SK-N-SH (cell line): ENCODE measurements at regions not wholly inside any gene's neighbourhood (a gene's known extent, or its start where the extent isn't known, plus 50 kb on each side); places are given as distances from the start of the nearest gene placed in this dataset.

ENCODE experiments used
- CTCF ChIA-PET: fragments of 300-600, 350-600 bp; formaldehyde crosslinking; extraction: SDS; loops from one replicate; lab custom pipeline; 2021; lab: Yijun Ruan, JAX
- POLR2A ChIA-PET: fragments of 350-600 bp; sonication (Branson Sonifier 250); formaldehyde crosslinking; extraction: SDS; loops from one replicate; lab custom pipeline; 2020; ENCODE audit warnings: antibody characterized with exemption, inconsistent platforms; lab: Yijun Ruan, JAX
- DNase-seq: peaks from one replicate; pipeline ENCODE4 v3.0.0; 2012
- H2AFZ ChIP-seq: fragments of 200-600 bp; sonication (generic); 2 replicates; pipeline ENCODE4 v1.8.1; 2016; ENCODE audit warnings: antibody characterized with exemption, mild to moderate bottlenecking, low read depth
- H3F3A ChIP-seq: fragments of 200-600 bp; sonication (generic); replicated peaks from 2 replicates; pipeline ENCODE3; 2016; ENCODE audit warnings: antibody characterized with exemption, mild to moderate bottlenecking; ENCODE audit not compliant: insufficient read depth
- H3K27ac ChIP-seq, 2 experiments: fragments of 200-500 bp in 1 of 2; fragments of 200-600 bp in 1 of 2; sonication (Bioruptor generic) in 1 of 2; sonication (generic), shearing (Covaris generic) in 1 of 2; 2 replicates each; pipeline versions ENCODE4 v1.5.1 to v1.6.1; 2014 to 2016; ENCODE audit warnings: low read depth in 2 of 2, inconsistent platforms in 1 of 2, low read length in 1 of 2, mild to moderate bottlenecking in 1 of 2, mixed read lengths in 1 of 2
- H3K27me3 ChIP-seq: fragments of 200-600 bp; sonication (generic), shearing (Covaris generic); 2 replicates; pipeline ENCODE4 v1.6.1; 2016; ENCODE audit warnings: mixed run types; ENCODE audit not compliant: insufficient read depth
- H3K36me3 ChIP-seq, 2 experiments: fragments of 200-500 bp in 1 of 2; fragments of 200-600 bp in 1 of 2; sonication (Bioruptor generic) in 1 of 2; sonication (generic) in 1 of 2; replicated peaks in 1 of 2; 2 replicates each; pipeline versions ENCODE3 to v1.5.1; 2014 to 2016; ENCODE audit warnings: low read length in 1 of 2, mild to moderate bottlenecking in 1 of 2; ENCODE audit not compliant: insufficient read depth in 2 of 2, control insufficient read depth in 1 of 2
- H3K4me1 ChIP-seq, 2 experiments: fragments of 200-500 bp in 1 of 2; fragments of 200-600 bp in 1 of 2; sonication (Bioruptor generic) in 1 of 2; sonication (generic), shearing (Covaris generic) in 1 of 2; 2 replicates each; pipeline versions ENCODE4 v1.5.1 to v1.6.1; 2014 to 2016; ENCODE audit warnings: low read depth in 1 of 2, low read length in 1 of 2, mixed run types in 1 of 2; ENCODE audit not compliant: insufficient read depth in 2 of 2, control insufficient read depth in 1 of 2
- H3K4me2 ChIP-seq: fragments of 200-600 bp; sonication (generic), shearing (Covaris generic); 2 replicates; pipeline ENCODE4 v1.6.1; 2017; ENCODE audit warnings: mixed run types
- H3K4me3 ChIP-seq, 2 experiments: fragments of 200-500 bp in 1 of 2; fragments of 200-600 bp in 1 of 2; sonication (Bioruptor generic) in 1 of 2; sonication (generic), shearing (Covaris generic) in 1 of 2; 2 replicates each; pipeline versions ENCODE4 v1.5.1 to v1.8.1; 2014 to 2016; ENCODE audit warnings: low read depth in 2 of 2, inconsistent platforms in 1 of 2, low read length in 1 of 2, mild to moderate bottlenecking in 1 of 2, mixed read lengths in 1 of 2, moderate library complexity in 1 of 2
- H3K79me2 ChIP-seq: fragments of 200-600 bp; sonication (generic); 2 replicates; pipeline ENCODE4 v1.8.1; 2017; ENCODE audit warnings: mild to moderate bottlenecking; ENCODE audit not compliant: insufficient read depth
- H3K9ac ChIP-seq: fragments of 200-600 bp; sonication (generic); 2 replicates; pipeline ENCODE4 v1.6.1; 2017; ENCODE audit warnings: mixed run types
- H3K9me2 ChIP-seq: fragments of 200-600 bp; sonication (generic); 2 replicates; pipeline ENCODE4 v1.6.1; 2017; ENCODE audit warnings: mixed run types
- H3K9me3 ChIP-seq: fragments of 200-600 bp; sonication (generic); 2 replicates; pipeline ENCODE4 v1.6.1; 2017; ENCODE audit warnings: mixed run types, mild to moderate bottlenecking, moderate library complexity
- H4K20me1 ChIP-seq: fragments of 200-600 bp; sonication (generic); 2 replicates; pipeline ENCODE4 v1.6.1; 2017; ENCODE audit warnings: mild to moderate bottlenecking, mixed run types; ENCODE audit not compliant: insufficient read depth
- CHD2 ChIP-seq: fragments of 150-350 bp; IDR thresholded peaks from 2 replicates; pipeline ENCODE4 v1.6.1; 2018; ENCODE audit warnings: low read length; ENCODE audit not compliant: partially characterized antibody
- CTCF ChIP-seq: fragments of 200-600 bp; sonication (generic); IDR thresholded peaks from 2 replicates; pipeline ENCODE4 v1.6.1; 2017; ENCODE audit warnings: antibody characterized with exemption, mild to moderate bottlenecking, moderate library complexity
- ELF1 ChIP-seq: IDR thresholded peaks from 2 replicates; pipeline ENCODE4 v1.4.0; 2012
- EZH2phosphoT487 ChIP-seq: fragments of 200-600 bp; sonication (generic); IDR thresholded peaks from 2 replicates; pipeline ENCODE4 v1.6.1; 2017; ENCODE audit warnings: low read depth, mixed run types, mild to moderate bottlenecking, antibody characterized with exemption, moderate library complexity, borderline replicate concordance
- FOXJ3 ChIP-seq: sonication (generic); formaldehyde crosslinking; IDR thresholded peaks from 2 replicates; pipeline ENCODE4 v1.5.1; 2020; ENCODE audit warnings: mild to moderate bottlenecking, missing genetic modification reagents
- IRF3 ChIP-seq: fragments of 150-350 bp; IDR thresholded peaks from 2 replicates; pipeline ENCODE4 v1.6.1; 2016; ENCODE audit warnings: mild to moderate bottlenecking, low read depth, low read length
- MEF2A ChIP-seq: IDR thresholded peaks from 2 replicates; pipeline ENCODE4 v1.4.0; 2012; ENCODE audit warnings: low read depth, borderline replicate concordance
- MXI1 ChIP-seq: IDR thresholded peaks from 2 replicates; pipeline ENCODE4 v1.6.1; 2012; ENCODE audit warnings: mild to moderate bottlenecking, low read depth, low read length, improper control_type of control experiment
- NFIC ChIP-seq: IDR thresholded peaks from 2 replicates; pipeline ENCODE4 v1.4.0; 2012; ENCODE audit warnings: borderline replicate concordance
- RAD21 ChIP-seq: IDR thresholded peaks from 2 replicates; pipeline ENCODE4 v1.6.1; 2012; ENCODE audit warnings: mild to moderate bottlenecking, low read length
- RFX5 ChIP-seq: IDR thresholded peaks from 2 replicates; pipeline ENCODE4 v1.6.1; 2012; ENCODE audit warnings: mild to moderate bottlenecking, improper control_type of control experiment, low read length
- RXRA ChIP-seq: IDR thresholded peaks from 2 replicates; pipeline ENCODE4 v1.4.0; 2012; ENCODE audit warnings: low read depth, mild to moderate bottlenecking, borderline replicate concordance
- SMC3 ChIP-seq: IDR thresholded peaks from 2 replicates; pipeline ENCODE4 v1.6.1; 2012; ENCODE audit warnings: low read depth, low read length, improper control_type of control experiment
- TAF1 ChIP-seq: IDR thresholded peaks from 2 replicates; pipeline ENCODE4 v1.6.1; 2012; ENCODE audit warnings: low read depth, mild to moderate bottlenecking, low read length, moderate library complexity, borderline replicate concordance
- TCF12 ChIP-seq: IDR thresholded peaks from 2 replicates; pipeline ENCODE4 v1.4.0; 2012
- YY1 ChIP-seq: IDR thresholded peaks from 2 replicates; pipeline ENCODE4 v1.4.0; 2012; ENCODE audit warnings: low read depth, mild to moderate bottlenecking
- WGBS: methylation state at CpG from one replicate; pipeline ENCODE4 v1.1.6; 2017; ENCODE audit warnings: low lambda C conversion rate; 5-methylcytosine and 5-hydroxymethylcytosine counted together
- TF ChIP-seq, protein P1 (sequence below): IDR thresholded peaks from 2 replicates; pipeline ENCODE4 v1.4.0; 2012; ENCODE audit warnings: low read depth, borderline replicate concordance
- TF ChIP-seq, protein P2 (sequence below): fragments of 150-350 bp; IDR thresholded peaks from 2 replicates; pipeline ENCODE4 v1.6.1; 2017; ENCODE audit warnings: antibody characterized with exemption, low read length, low read depth, borderline replicate concordance

GRCh38 chr10:29064680-29065079 is 224.2 kb upstream of the LYZL1 start:
- TF ChIP-seq RXRA (no peak), NFIC (no peak), MEF2A (no peak), RFX5 (no peak), CTCF (no peak), FOXJ3 (CRISPR knock-in tag) (no peak), RAD21 (no peak), TAF1 (no peak), YY1 (no peak)
- TF ChIP-seq, protein P1, sequence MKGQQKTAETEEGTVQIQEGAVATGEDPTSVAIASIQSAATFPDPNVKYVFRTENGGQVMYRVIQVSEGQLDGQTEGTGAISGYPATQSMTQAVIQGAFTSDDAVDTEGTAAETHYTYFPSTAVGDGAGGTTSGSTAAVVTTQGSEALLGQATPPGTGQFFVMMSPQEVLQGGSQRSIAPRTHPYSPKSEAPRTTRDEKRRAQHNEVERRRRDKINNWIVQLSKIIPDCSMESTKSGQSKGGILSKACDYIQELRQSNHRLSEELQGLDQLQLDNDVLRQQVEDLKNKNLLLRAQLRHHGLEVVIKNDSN = no peak
- TF ChIP-seq, all 33 proteins: peak for 0
- no peaks in the 10 kb centered on the region for H3K9me3 ChIP-seq
- no peaks in the 10 kb centered on the region for H3K36me3 ChIP-seq
- H2AFZ ChIP-seq = peak overlapping the region; percentile 89
- peak overlapping the region; percentile 20 to 25; a peak in 2 of 4 replicates for H3K27ac ChIP-seq
- H3K9me2 ChIP-seq = 0 out of 2 replicates have a peak, but pooled peaks cover 2% of the 10 kb centered on the region
- no peaks in the 10 kb centered on the region for H3K79me2 ChIP-seq
- H3K4me3 ChIP-seq = no peak overlapping the region
- H3K4me2 ChIP-seq = 0 out of 2 replicates have a peak overlapping the region, but pooled peaks have one; percentile 15
- 88% methylated on average over 2 of the region's 2 CpGs for WGBS
- CTCF ChIA-PET = no interaction called here
- no peak for DNase-seq
- H3F3A ChIP-seq = peaks cover 9% of the 10 kb centered on the region
- H3K27me3 ChIP-seq = no peaks in the 10 kb centered on the region
- H3K9ac ChIP-seq = no peak overlapping the region
- H3K4me1 ChIP-seq = peaks cover 0 to 10% of the 10 kb centered on the region in 2 experiments; a peak in 2 of 4 replicates
- POLR2A ChIA-PET = no interaction called here
- H4K20me1 ChIP-seq = no peaks in the 10 kb centered on the region

DNA sequence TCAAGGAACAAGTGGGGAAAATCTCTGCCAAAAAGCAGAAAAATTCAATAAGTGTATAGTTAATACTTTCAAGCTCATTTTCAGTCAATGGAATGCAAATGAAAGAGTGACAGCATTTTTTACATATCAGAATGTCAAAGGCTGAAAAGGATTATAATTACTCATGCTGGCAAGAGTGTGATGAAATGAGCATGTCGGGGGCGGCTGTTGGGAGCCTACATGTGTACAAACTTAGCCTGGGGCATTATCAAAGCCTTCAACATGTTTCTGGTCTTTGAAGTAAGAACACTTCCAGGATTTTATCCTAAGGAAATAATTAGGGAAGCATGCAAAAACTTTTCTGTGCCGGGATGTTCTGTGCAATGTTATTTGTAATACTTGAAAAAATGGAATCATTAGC is 221.7 kb upstream of the LYZL1 start:
- WGBS = 64% methylated on average over 3 of the region's 3 CpGs
- H2AFZ ChIP-seq = no peak overlapping the region
- CTCF ChIA-PET = no interaction called here

More for the DNA sequence above, 221.7 kb upstream of the LYZL1 start:
- POLR2A ChIA-PET = no interaction called here
- Histone ChIP-seq H3K9ac (no peak overlapping the region), H3K79me2 (no peaks in the 10 kb centered on the region), H4K20me1 (no peaks in the 10 kb centered on the region), H3K36me3 (no peaks in the 10 kb centered on the region), H3K27ac (no peak overlapping the region), H3F3A (peaks cover 9% of the 10 kb centered on the region), H3K9me2 (no peaks in the 10 kb centered on the region), H3K4me3 (no peak overlapping the region), H3K9me3 (no peaks in the 10 kb centered on the region), H3K4me1 (peaks cover 0 to 10% of the 10 kb centered on the region in 2 experiments; a peak in 2 of 4 replicates), H3K4me2 (no peak overlapping the region), H3K27me3 (no peaks in the 10 kb centered on the region)
- no peak for DNase-seq
- TF ChIP-seq, protein P2, sequence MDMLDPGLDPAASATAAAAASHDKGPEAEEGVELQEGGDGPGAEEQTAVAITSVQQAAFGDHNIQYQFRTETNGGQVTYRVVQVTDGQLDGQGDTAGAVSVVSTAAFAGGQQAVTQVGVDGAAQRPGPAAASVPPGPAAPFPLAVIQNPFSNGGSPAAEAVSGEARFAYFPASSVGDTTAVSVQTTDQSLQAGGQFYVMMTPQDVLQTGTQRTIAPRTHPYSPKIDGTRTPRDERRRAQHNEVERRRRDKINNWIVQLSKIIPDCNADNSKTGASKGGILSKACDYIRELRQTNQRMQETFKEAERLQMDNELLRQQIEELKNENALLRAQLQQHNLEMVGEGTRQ = no peak
- TF ChIP-seq MEF2A = no peak
- TF ChIP-seq EZH2phosphoT487 = no peak
- no peak for TF ChIP-seq ELF1
- TF ChIP-seq RFX5 = no peak
- TF ChIP-seq NFIC = no peak
- TF ChIP-seq CHD2 = no peak
- TF ChIP-seq YY1 = no peak
- no peak for TF ChIP-seq SMC3
- no peak for TF ChIP-seq FOXJ3 (CRISPR knock-in tag)
- no peak for TF ChIP-seq IRF3
- no peak for TF ChIP-seq MXI1
- TF ChIP-seq TCF12 = no peak
